Transverse colon (tissue), 4 donors: ENCODE measurements at regions not wholly inside any gene's neighbourhood (a gene's known extent, or its start where the extent isn't known, plus 50 kb on each side); places are given as distances from the start of the nearest gene placed in this dataset.

ENCODE experiments used
- CTCF ChIP-seq, 5 experiments: fragments of 200-600 bp in 3 of 5; fragments of 450-650 bp in 2 of 5; sonication (generic) in 3 of 5; IDR thresholded peaks; 1 replicate in 2 of 5; 2 replicates in 3 of 5; pipeline ENCODE4 v1.5.1; 2016 to 2017; ENCODE audit warnings: antibody characterized with exemption in 5 of 5, inconsistent platforms in 3 of 5, mild to moderate bottlenecking in 2 of 5, moderate library complexity in 1 of 5
- EP300 ChIP-seq: sonication (generic); formaldehyde crosslinking; IDR thresholded peaks from one replicate; pipeline ENCODE4 v1.6.1; 2017; ENCODE audit warnings: antibody characterized with exemption, low read depth
- POLR2A ChIP-seq: fragments of 450-650 bp; IDR thresholded peaks from one replicate; pipeline ENCODE4 v1.6.1; 2016; ENCODE audit warnings: antibody characterized with exemption, mild to moderate bottlenecking, moderate library complexity
- POLR2AphosphoS5 ChIP-seq, 3 donors: sonication (generic); formaldehyde crosslinking; IDR thresholded peaks; one replicate each; pipeline ENCODE4 v1.6.1; 2016; ENCODE audit warnings: antibody characterized with exemption in 3 of 3

DNA sequence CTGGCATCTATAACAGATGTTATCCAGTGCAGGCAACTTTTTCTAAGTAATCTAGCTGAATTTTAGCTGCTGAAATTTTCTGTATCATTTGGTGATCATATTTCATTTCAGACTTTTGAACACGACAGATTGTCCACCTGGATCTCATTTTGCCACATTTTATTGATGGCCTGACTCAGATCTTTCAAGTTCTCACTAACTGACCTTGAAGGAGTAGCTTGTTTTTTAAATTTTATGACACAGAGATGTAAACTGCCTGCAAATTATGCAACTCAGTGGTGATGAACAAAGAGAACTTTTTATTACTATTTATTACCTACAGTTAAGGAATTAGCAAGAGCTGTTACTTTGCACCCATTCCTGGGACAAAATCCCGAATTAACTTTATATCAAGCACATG, 366.4 kb downstream of the PAX1 start:
- TF ChIP-seq POLR2AphosphoS5 (IDR thresholded peaks at IDR 0.05) = no peak
- TF ChIP-seq CTCF (IDR thresholded peaks at IDR 0.05) = no peak
- no peak for TF ChIP-seq EP300
- TF ChIP-seq POLR2A = no peak
